SK-N-MC (cell line): ENCODE measurements at regions not wholly inside any gene's neighbourhood (a gene's known extent, or its start where the extent isn't known, plus 50 kb on each side); places are given as distances from the start of the nearest gene placed in this dataset.

Source experiments
- EZH2 ChIP-seq: fragments of 200-600 bp; sonication (generic); IDR thresholded peaks from one replicate; pipeline ENCODE4 v1.6.1; 2017; ENCODE audit warnings: antibody characterized with exemption
- POLR2AphosphoS5 ChIP-seq: IDR thresholded peaks from 2 replicates; pipeline ENCODE4 v1.6.1; 2012; ENCODE audit warnings: mild to moderate bottlenecking, low read depth, low read length, borderline replicate concordance

- TF ChIP-seq EZH2 = no peak
- TF ChIP-seq POLR2AphosphoS5 = no peak
Measured at GRCh38 chr20:60921022-60921622, 330.9 kb upstream of the CDH4 start.
